Transverse colon (tissue), 4 donors: ENCODE measurements at regions not wholly inside any gene's neighbourhood (a gene's known extent, or its start where the extent isn't known, plus 50 kb on each side); places are given as distances from the start of the nearest gene placed in this dataset.
A peak's percentile ranks its signal among the peaks of the same experiment; 100 is the strongest.

Experiments used
- DNase-seq: peaks from one replicate; pipeline ENCODE4 v3.0.0-alpha.2; 2019
- H3K27ac ChIP-seq, 4 donors: fragments of 200-600 bp; sonication (generic); 2 replicates each; pipeline ENCODE4 v1.5.1; 2016 to 2018; ENCODE audit warnings: inconsistent platforms in 4 of 4
- H3K27me3 ChIP-seq: fragments of 200-600 bp; sonication (generic); 2 replicates; pipeline ENCODE4 v1.5.1; 2017; ENCODE audit warnings: inconsistent platforms
- H3K36me3 ChIP-seq, 4 donors: fragments of 200-600 bp; sonication (generic); 2 replicates each; pipeline ENCODE4 v1.5.1; 2017 to 2019; ENCODE audit warnings: inconsistent platforms in 4 of 4
- H3K4me1 ChIP-seq, 4 donors: fragments of 200-600 bp; sonication (generic); 2 replicates each; pipeline ENCODE4 v1.5.1; 2017 to 2020; ENCODE audit warnings: inconsistent platforms in 4 of 4
- H3K4me3 ChIP-seq, 4 donors: fragments of 200-600 bp; sonication (generic); 1 replicate in 1 of 4; 2 replicates in 3 of 4; pipeline versions ENCODE4 v1.5.1 to v1.6.1; 2017 to 2019; ENCODE audit warnings: inconsistent platforms in 4 of 4
- H3K9me3 ChIP-seq, 2 donors: fragments of 200-600 bp; sonication (generic); 2 replicates each; pipeline ENCODE4 v1.5.1; 2017 to 2019; ENCODE audit warnings: inconsistent platforms in 2 of 2
- CTCF ChIP-seq, 5 experiments: fragments of 200-600 bp in 3 of 5; fragments of 450-650 bp in 2 of 5; sonication (generic) in 3 of 5; IDR thresholded peaks; 1 replicate in 2 of 5; 2 replicates in 3 of 5; pipeline ENCODE4 v1.5.1; 2016 to 2017; ENCODE audit warnings: antibody characterized with exemption in 5 of 5, inconsistent platforms in 3 of 5, mild to moderate bottlenecking in 2 of 5, moderate library complexity in 1 of 5
- EP300 ChIP-seq: sonication (generic); formaldehyde crosslinking; IDR thresholded peaks from one replicate; pipeline ENCODE4 v1.6.1; 2017; ENCODE audit warnings: antibody characterized with exemption, low read depth
- POLR2A ChIP-seq: fragments of 450-650 bp; IDR thresholded peaks from one replicate; pipeline ENCODE4 v1.6.1; 2016; ENCODE audit warnings: antibody characterized with exemption, mild to moderate bottlenecking, moderate library complexity
- POLR2AphosphoS5 ChIP-seq, 3 donors: sonication (generic); formaldehyde crosslinking; IDR thresholded peaks; one replicate each; pipeline ENCODE4 v1.6.1; 2016; ENCODE audit warnings: antibody characterized with exemption in 3 of 3
- WGBS, 2 donors: methylation state at CpG; one replicate each; pipeline ENCODE4 v1.1.5; 2018; ENCODE audit warnings: low coverage in 1 of 2; 5-methylcytosine and 5-hydroxymethylcytosine counted together
- in situ Hi-C, 4 donors: fragments of 200-750 bp; cut with MboI; loops; one replicate each; pipeline versions ENCODE4 v1.15.0 to v1.15.1; 2017; ENCODE audit warnings: low sequenced_read_pairs in 3 of 4, low pct_ligation_motif_present in 1 of 4, low pct_unique_long_range_greater_than_20kb in 1 of 4
- intact Hi-C: fragments of 100-400 bp; cut with DNase I; formaldehyde crosslinking; loops from one replicate; pipeline ENCODE4 v1.15.1; 2023; ENCODE audit warnings: low total_unique reads

GRCh38 chr14:45904314-45904713 lies 651.3 kb upstream of the MIS18BP1 start:
- in situ Hi-C loops (no loop called here), intact Hi-C loops (no loop called here)
- H3K9me3 ChIP-seq, result no peaks in the 10 kb centered on the region
- H3K36me3 ChIP-seq, result no peaks in the 10 kb centered on the region
- WGBS, 2 donors, result 93 to 97% methylated on average over 1 of the region's 1 CpG
- no peak overlapping the region for H3K27ac ChIP-seq
- no peaks in the 10 kb centered on the region for H3K27me3 ChIP-seq
- H3K4me1 ChIP-seq, result peaks cover 0 to 5% (median 3%) of the 10 kb centered on the region in 4 donors
- no peak for DNase-seq
- TF ChIP-seq POLR2A, result no peak
- no peak for TF ChIP-seq CTCF (IDR thresholded peaks at IDR 0.05)
- TF ChIP-seq POLR2AphosphoS5 (IDR thresholded peaks at IDR 0.05), result no peak
- no peak for TF ChIP-seq EP300
- H3K4me3 ChIP-seq, result no peak overlapping the region

- intact Hi-C loops, result no loop called here
- in situ Hi-C loops, result no loop called here
- no peak for DNase-seq
- H3K4me3 ChIP-seq, result no peak overlapping the region
- no peaks in the 10 kb centered on the region for H3K9me3 ChIP-seq
- TF ChIP-seq POLR2A (no peak), POLR2AphosphoS5 (IDR thresholded peaks at IDR 0.05) (no peak), CTCF (IDR thresholded peaks at IDR 0.05) (no peak), EP300 (no peak)
- no peaks in the 10 kb centered on the region for H3K27me3 ChIP-seq
- H3K4me1 ChIP-seq, result peaks cover 0 to 11% (median 3%) of the 10 kb centered on the region in 4 donors
- H3K36me3 ChIP-seq, result no peaks in the 10 kb centered on the region
- peak overlapping the region in 2 of 4 donors; percentile 38 to 45 for H3K27ac ChIP-seq
- WGBS, 2 donors, result 76 to 77% methylated on average over 2 to 3 of the region's 3 CpGs
Measured at GRCh38 chr14:45902241-45902640, 649.2 kb upstream of the MIS18BP1 start.

GRCh38 chr14:45897439-45897838 lies 644.4 kb upstream of the MIS18BP1 start:
- intact Hi-C loops, result no loop called here

DNA sequence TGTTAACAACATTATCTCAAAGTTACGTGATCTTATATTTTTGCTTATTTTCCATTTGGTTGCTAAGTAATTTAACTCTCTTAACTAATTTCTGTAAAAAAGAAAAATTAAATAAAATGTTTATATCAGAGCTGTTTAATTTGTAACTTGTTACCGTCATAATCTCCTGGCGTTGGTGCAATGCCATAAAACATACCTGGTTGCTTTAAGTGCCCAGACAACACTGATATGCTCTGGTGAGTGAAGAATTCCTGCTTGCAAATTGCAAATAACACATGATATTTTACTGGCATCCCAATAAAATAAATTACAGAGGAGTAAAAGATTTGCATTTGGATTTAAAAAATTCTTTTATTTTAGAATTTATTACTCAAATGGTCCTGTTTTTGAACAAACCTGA lies 640.1 kb upstream of the MIS18BP1 start:
- 14 to 52% methylated on average over 3 of the region's 3 CpGs for WGBS, 2 donors
- intact Hi-C loops (no loop called here), in situ Hi-C loops (no loop called here)
- peak; percentile 15 for DNase-seq
- peaks cover 4 to 43% (median 22%) of the 10 kb centered on the region in 4 donors for H3K4me1 ChIP-seq
- TF ChIP-seq CTCF (IDR thresholded peaks at IDR 0.05) (no peak), POLR2AphosphoS5 (IDR thresholded peaks at IDR 0.05) (no peak), EP300 (no peak), POLR2A (no peak)
- H3K27me3 ChIP-seq, result no peaks in the 10 kb centered on the region
- H3K9me3 ChIP-seq, result no peaks in the 10 kb centered on the region
- no peak overlapping the region for H3K4me3 ChIP-seq
- peak overlapping the region in 3 of 4 donors; percentile 77 to 80 (median 79) for H3K27ac ChIP-seq
- H3K36me3 ChIP-seq, result no peaks in the 10 kb centered on the region

More at GRCh38 chr14:45897439-45897838, 644.4 kb upstream of the MIS18BP1 start:
- no peak for TF ChIP-seq POLR2AphosphoS5 (IDR thresholded peaks at IDR 0.05)
- no peak for TF ChIP-seq CTCF (IDR thresholded peaks at IDR 0.05)
- no peak for TF ChIP-seq EP300
- no peak for TF ChIP-seq POLR2A
- no peaks in the 10 kb centered on the region for H3K27me3 ChIP-seq
- H3K4me1 ChIP-seq, result peaks cover 6 to 34% (median 14%) of the 10 kb centered on the region in 4 donors
- 57 to 59% methylated on average over 3 of the region's 3 CpGs for WGBS, 2 donors
- in situ Hi-C loops, result no loop called here
- H3K4me3 ChIP-seq, result no peak overlapping the region
- DNase-seq, result no peak
- H3K9me3 ChIP-seq, result no peaks in the 10 kb centered on the region
- peak overlapping the region in 1 of 4 donors; percentile 5 for H3K27ac ChIP-seq
- H3K36me3 ChIP-seq, result no peaks in the 10 kb centered on the region
